C4-2B (cell line): ENCODE measurements at regions not wholly inside any gene's neighbourhood (a gene's known extent, or its start where the extent isn't known, plus 50 kb on each side); places are given as distances from the start of the nearest gene placed in this dataset.

Experiments
- ZFX ChIP-seq: fragments of 450-650 bp; IDR thresholded peaks from 2 replicates; pipeline ENCODE4 v1.6.1; 2017
- TF ChIP-seq, protein P1 (sequence below): fragments of 450-650 bp; conservative IDR thresholded peaks from 2 replicates; pipeline ENCODE4 v1.5.1; 2017; ENCODE audit warnings: mild to moderate bottlenecking

DNA sequence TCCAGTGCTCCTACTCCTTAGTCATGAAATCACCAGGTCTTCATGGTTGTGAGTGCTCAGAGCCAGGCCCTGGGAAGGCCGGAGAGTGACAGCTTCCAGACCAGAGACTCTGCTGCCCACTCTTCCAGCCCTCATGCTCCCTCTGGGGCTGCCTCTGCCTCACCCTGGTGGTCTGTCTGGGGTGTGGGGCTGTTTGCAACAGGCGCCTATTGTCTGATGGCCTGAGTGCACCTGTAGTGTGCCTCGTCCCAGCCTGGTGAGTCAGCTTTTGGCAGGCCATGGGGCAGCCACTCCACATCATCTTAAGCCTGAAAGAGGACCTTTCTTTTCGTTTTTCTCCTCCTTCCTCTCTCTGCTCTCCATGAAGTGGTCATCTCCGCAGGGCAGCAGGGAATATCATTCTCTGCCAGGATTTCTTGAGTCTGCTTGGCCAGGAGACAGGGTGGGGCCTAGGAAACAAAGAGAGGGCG lies 173.8 kb downstream of the VEGFA start:
- TF ChIP-seq, protein P1, sequence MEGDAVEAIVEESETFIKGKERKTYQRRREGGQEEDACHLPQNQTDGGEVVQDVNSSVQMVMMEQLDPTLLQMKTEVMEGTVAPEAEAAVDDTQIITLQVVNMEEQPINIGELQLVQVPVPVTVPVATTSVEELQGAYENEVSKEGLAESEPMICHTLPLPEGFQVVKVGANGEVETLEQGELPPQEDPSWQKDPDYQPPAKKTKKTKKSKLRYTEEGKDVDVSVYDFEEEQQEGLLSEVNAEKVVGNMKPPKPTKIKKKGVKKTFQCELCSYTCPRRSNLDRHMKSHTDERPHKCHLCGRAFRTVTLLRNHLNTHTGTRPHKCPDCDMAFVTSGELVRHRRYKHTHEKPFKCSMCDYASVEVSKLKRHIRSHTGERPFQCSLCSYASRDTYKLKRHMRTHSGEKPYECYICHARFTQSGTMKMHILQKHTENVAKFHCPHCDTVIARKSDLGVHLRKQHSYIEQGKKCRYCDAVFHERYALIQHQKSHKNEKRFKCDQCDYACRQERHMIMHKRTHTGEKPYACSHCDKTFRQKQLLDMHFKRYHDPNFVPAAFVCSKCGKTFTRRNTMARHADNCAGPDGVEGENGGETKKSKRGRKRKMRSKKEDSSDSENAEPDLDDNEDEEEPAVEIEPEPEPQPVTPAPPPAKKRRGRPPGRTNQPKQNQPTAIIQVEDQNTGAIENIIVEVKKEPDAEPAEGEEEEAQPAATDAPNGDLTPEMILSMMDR, result no peak
- no peak for TF ChIP-seq ZFX
